ENCODE measurements at regions not wholly inside any gene's neighbourhood (a gene's known extent, or its start where the extent isn't known, plus 50 kb on each side); places are given as distances from the start of the nearest gene placed in this dataset.

GRCh38 chr12:28601570-28602058 lies 411.4 kb downstream of the CCDC91 start:
- TF ChIP-seq CTCF (IDR thresholded peaks at IDR 0.05; ENCODE audit: control insufficient read depth, insufficient read depth, low read depth, low read length, missing control alignments), result no peak
- no peak for DNase-seq (ENCODE audit: low read depth)
- H3K4me3 ChIP-seq (ENCODE audit: control insufficient read depth, low read depth, low read length), result no peak overlapping the region

DNA sequence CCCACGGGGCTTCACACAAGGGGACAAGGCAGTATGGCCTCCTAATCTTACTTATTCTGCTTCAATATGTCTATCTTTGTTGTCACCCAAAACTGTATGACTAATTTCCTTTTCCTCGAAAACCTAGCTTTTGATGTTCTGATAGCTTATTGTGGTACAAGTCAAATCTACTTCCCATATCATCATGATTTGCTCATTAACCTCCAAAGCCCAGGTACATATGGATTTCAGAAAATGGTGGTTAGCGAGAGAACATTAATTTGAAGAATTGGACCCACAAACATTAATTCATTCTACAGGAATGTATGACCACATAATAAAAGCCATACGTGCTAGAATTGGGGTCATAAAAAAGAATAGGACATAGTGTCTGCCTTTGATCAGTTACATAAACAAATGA lies 412.5 kb downstream of the CCDC91 start:
- no peak for DNase-seq (ENCODE audit: low read depth)
- no peak overlapping the region for H3K4me3 ChIP-seq (ENCODE audit: control insufficient read depth, low read depth, low read length)
- TF ChIP-seq CTCF (IDR thresholded peaks at IDR 0.05; ENCODE audit: control insufficient read depth, insufficient read depth, low read depth, low read length, missing control alignments), result no peak

- no peak for DNase-seq (ENCODE audit: low read depth)
- H3K4me3 ChIP-seq (ENCODE audit: control insufficient read depth, low read depth, low read length), result no peak overlapping the region
- no peak for TF ChIP-seq CTCF (IDR thresholded peaks at IDR 0.05; ENCODE audit: control insufficient read depth, insufficient read depth, low read depth, low read length, missing control alignments)
These were observed 413.0 kb downstream of the CCDC91 start for GRCh38 chr12:28603239-28603638.

DNA sequence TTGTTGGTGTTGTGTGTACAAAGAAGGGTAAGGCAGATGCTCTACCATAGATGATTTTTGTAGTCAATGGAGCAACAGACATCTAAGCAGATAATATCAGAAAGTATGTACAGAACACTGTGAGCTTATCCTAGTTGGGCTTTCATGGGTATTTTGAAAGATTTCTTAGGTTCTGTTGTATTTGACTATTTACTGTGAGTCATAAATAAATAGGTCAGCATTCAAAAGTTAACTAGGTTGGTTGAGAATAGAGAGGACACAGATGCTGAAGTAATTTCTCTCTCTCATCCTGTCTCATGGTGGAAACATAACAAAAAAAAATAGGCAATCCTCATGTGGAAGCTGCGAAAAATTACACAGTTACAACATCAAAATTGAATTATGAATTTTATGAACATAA lies 413.5 kb downstream of the CCDC91 start:
- no peak overlapping the region for H3K4me3 ChIP-seq (ENCODE audit: control insufficient read depth, low read depth, low read length)
- no peak for TF ChIP-seq CTCF (IDR thresholded peaks at IDR 0.05; ENCODE audit: control insufficient read depth, insufficient read depth, low read depth, low read length, missing control alignments)
- no peak for DNase-seq (ENCODE audit: low read depth)

DNA sequence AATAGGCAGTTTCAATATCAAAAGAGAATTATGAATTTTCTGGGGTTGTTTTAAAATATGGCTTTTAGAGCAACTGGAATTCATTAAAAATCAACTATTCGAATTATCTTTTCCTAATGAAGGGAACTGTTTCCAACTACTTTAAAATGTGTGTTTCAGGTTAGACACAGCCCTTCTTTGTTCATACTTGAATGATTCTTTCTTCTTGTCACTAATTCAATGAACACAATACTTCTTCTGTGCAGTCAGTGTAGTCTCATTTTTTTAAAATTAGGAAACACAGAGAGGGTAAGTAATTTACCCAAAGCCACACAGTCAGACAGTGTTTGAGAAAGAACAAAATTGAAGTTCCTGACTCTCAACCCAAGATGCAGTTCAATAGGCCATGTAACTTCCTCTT lies 414.0 kb downstream of the CCDC91 start:
- no peak for DNase-seq (ENCODE audit: low read depth)
- no peak for TF ChIP-seq CTCF (IDR thresholded peaks at IDR 0.05; ENCODE audit: control insufficient read depth, insufficient read depth, low read depth, low read length, missing control alignments)
- H3K4me3 ChIP-seq (ENCODE audit: control insufficient read depth, low read depth, low read length), result no peak overlapping the region

DNA sequence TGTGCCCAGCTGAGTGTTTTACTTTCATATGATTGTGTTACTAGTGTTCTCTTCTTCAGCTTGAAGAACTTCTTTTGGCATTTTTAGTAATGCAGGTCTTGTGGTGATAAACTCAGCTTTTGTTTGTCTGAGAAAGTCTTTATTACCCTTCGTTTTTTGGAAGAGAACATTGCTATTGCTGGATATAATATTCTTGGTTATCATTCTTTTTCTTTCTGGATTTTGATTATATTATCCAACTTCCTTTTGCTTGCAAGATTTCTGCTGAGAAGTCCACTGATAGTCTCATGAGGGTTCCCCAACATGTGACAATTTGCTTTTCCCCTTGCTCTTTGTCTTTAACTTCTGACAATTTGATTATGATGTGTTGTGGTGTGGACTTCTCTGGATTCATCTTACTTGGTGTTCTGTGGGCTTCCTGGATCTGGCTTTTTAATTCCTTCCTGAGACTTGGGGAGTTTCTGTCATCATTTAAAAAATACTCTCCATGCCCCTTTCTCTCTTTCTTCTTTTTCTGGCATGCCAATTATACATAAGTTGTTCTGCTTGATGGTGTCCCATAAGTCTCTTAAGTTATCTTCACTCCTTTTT lies 416.8 kb downstream of the CCDC91 start:
- TF ChIP-seq CTCF (IDR thresholded peaks at IDR 0.05; ENCODE audit: control insufficient read depth, insufficient read depth, low read depth, low read length, missing control alignments), result no peak
- DNase-seq (ENCODE audit: low read depth), result no peak
- no peak overlapping the region for H3K4me3 ChIP-seq (ENCODE audit: control insufficient read depth, low read depth, low read length)

Data from AG09309 (cell line).